ENCODE measurements at regions not wholly inside any gene's neighbourhood (a gene's known extent, or its start where the extent isn't known, plus 50 kb on each side); places are given as distances from the start of the nearest gene placed in this dataset.

GRCh38 chr2:55796121-55796520, 102.5 kb upstream of the PNPT1 start:
- TF ChIP-seq CTCF (conservative IDR thresholded peaks at IDR 0.05; ENCODE audit: low read depth, low read length) (no peak), EZH2phosphoT487 (IDR thresholded peaks at IDR 0.05; ENCODE audit: borderline replicate concordance, low read length) (no peak)
